SK-MEL-5 (cell line): ENCODE measurements at regions not wholly inside any gene's neighbourhood (a gene's known extent, or its start where the extent isn't known, plus 50 kb on each side); places are given as distances from the start of the nearest gene placed in this dataset.
"Not testable (repeated sequence)": the region's sequence is repeated elsewhere in the genome, so short reads cannot be mapped to it uniquely, and the experiment has no call there.

Source experiments
- DNase-seq: peaks from one replicate; pipeline ENCODE4 v3.0.0-alpha.2; 2016; ENCODE audit warnings: low read depth, low spot score
- in situ Hi-C: cut with HindIII; loops from 2 replicates; pipeline ENCODE4 v1.10.0; 2016; ENCODE audit warnings: low sequenced_read_pairs, high pct_unique_total_duplicates, low pct_unique_long_range_greater_than_20kb

GRCh38 chr15:20060838-20061237 is 480.8 kb downstream of the GOLGA6L6 start:
- in situ Hi-C loops = not testable (repeated sequence)

GRCh38 chr15:20056871-20057270 is 484.7 kb downstream of the GOLGA6L6 start:
- DNase-seq, in situ Hi-C loops: not testable (repeated sequence)

More at GRCh38 chr15:20060838-20061237, 480.8 kb downstream of the GOLGA6L6 start:
- DNase-seq = not testable (repeated sequence)

GRCh38 chr15:20055921-20056320 is 485.7 kb downstream of the GOLGA6L6 start:
- in situ Hi-C loops = not testable (repeated sequence)

GRCh38 chr15:20048189-20048588 is 493.4 kb downstream of the GOLGA6L6 start:
- in situ Hi-C loops, DNase-seq: not testable (repeated sequence)

More at GRCh38 chr15:20055921-20056320, 485.7 kb downstream of the GOLGA6L6 start:
- DNase-seq = peak; percentile 1

GRCh38 chr15:20045165-20045564 is 496.4 kb downstream of the GOLGA6L6 start:
- DNase-seq, in situ Hi-C loops: not testable (repeated sequence)

- in situ Hi-C loops, DNase-seq: not testable (repeated sequence)
Observed at GRCh38 chr15:20040691-20041090, 500.9 kb downstream of the GOLGA6L6 start.

- in situ Hi-C loops, DNase-seq: not testable (repeated sequence)
Observed at GRCh38 chr15:20025040-20025439, 516.6 kb downstream of the GOLGA6L6 start.

- DNase-seq, in situ Hi-C loops: not testable (repeated sequence)
Observed at GRCh38 chr15:20022349-20022748, 519.3 kb downstream of the GOLGA6L6 start.

GRCh38 chr15:20021351-20021750 is 520.2 kb downstream of the GOLGA6L6 start:
- in situ Hi-C loops, DNase-seq: not testable (repeated sequence)

GRCh38 chr15:20020588-20020987 is 521.0 kb downstream of the GOLGA6L6 start:
- in situ Hi-C loops, DNase-seq: not testable (repeated sequence)

- in situ Hi-C loops, DNase-seq: not testable (repeated sequence)
Observed at GRCh38 chr15:20019758-20020157, 521.8 kb downstream of the GOLGA6L6 start.

- not testable (repeated sequence) for DNase-seq
Observed at GRCh38 chr15:20017581-20017980, 524.0 kb downstream of the GOLGA6L6 start.

GRCh38 chr15:20016941-20017340 is 524.7 kb downstream of the GOLGA6L6 start:
- DNase-seq, in situ Hi-C loops: not testable (repeated sequence)

More at GRCh38 chr15:20017581-20017980, 524.0 kb downstream of the GOLGA6L6 start:
- in situ Hi-C loops = not testable (repeated sequence)

- not testable (repeated sequence) for DNase-seq
Observed at GRCh38 chr15:20012837-20013236, 528.8 kb downstream of the GOLGA6L6 start.

GRCh38 chr15:20010759-20011158 is 530.8 kb downstream of the GOLGA6L6 start:
- DNase-seq, in situ Hi-C loops: not testable (repeated sequence)

More at GRCh38 chr15:20012837-20013236, 528.8 kb downstream of the GOLGA6L6 start:
- in situ Hi-C loops = not testable (repeated sequence)

GRCh38 chr15:20009619-20010018 is 532.0 kb downstream of the GOLGA6L6 start:
- DNase-seq, in situ Hi-C loops: not testable (repeated sequence)

- DNase-seq, in situ Hi-C loops: not testable (repeated sequence)
Observed at GRCh38 chr15:20007338-20007737, 534.3 kb downstream of the GOLGA6L6 start.

GRCh38 chr15:20003471-20003870 is 538.1 kb downstream of the GOLGA6L6 start:
- DNase-seq, in situ Hi-C loops: not testable (repeated sequence)

- not testable (repeated sequence) for DNase-seq
Observed at GRCh38 chr15:20002560-20002959, 539.0 kb downstream of the GOLGA6L6 start.

More at GRCh38 chr15:20002560-20002959, 539.0 kb downstream of the GOLGA6L6 start:
- in situ Hi-C loops = not testable (repeated sequence)
